GM12873 (cell line): ENCODE measurements at regions not wholly inside any gene's neighbourhood (a gene's known extent, or its start where the extent isn't known, plus 50 kb on each side); places are given as distances from the start of the nearest gene placed in this dataset.

Experiments
- CTCF ChIP-seq: IDR thresholded peaks from 2 replicates; pipeline ENCODE4 v1.5.1; 2012; ENCODE audit warnings: low read depth, mild to moderate bottlenecking, moderate library complexity, low read length, control low read depth; ENCODE audit not compliant: insufficient read depth; ENCODE audit errors: missing control alignments

GRCh38 chr15:98051734-98052133 is 91.2 kb downstream of the ARRDC4 start:
- no peak for TF ChIP-seq CTCF

- no peak for TF ChIP-seq CTCF
These were observed 97.0 kb downstream of the ARRDC4 start for GRCh38 chr15:98057453-98057852.

- TF ChIP-seq CTCF = no peak
These were observed 102.4 kb downstream of the ARRDC4 start for GRCh38 chr15:98062869-98063268.

- TF ChIP-seq CTCF = no peak
These were observed 102.8 kb downstream of the ARRDC4 start for GRCh38 chr15:98063315-98063714.

- TF ChIP-seq CTCF = no peak
These were observed 103.4 kb downstream of the ARRDC4 start for GRCh38 chr15:98063871-98064270.

- no peak for TF ChIP-seq CTCF
These were observed 106.8 kb downstream of the ARRDC4 start for GRCh38 chr15:98067339-98067738.

GRCh38 chr15:98069256-98069655 is 108.8 kb downstream of the ARRDC4 start:
- TF ChIP-seq CTCF = no peak
